Breast epithelium (tissue), 3 donors: ENCODE measurements at regions not wholly inside any gene's neighbourhood (a gene's known extent, or its start where the extent isn't known, plus 50 kb on each side); places are given as distances from the start of the nearest gene placed in this dataset.

Source experiments
- CTCF ChIP-seq, 3 donors: fragments of 450-650 bp; IDR thresholded peaks; one replicate each; pipeline ENCODE4 v1.5.1; 2016 to 2017; ENCODE audit warnings: antibody characterized with exemption in 3 of 3, mild to moderate bottlenecking in 3 of 3, moderate library complexity in 3 of 3
- POLR2A ChIP-seq: fragments of 450-650 bp; IDR thresholded peaks from one replicate; pipeline ENCODE4 v1.6.1; 2016; ENCODE audit warnings: antibody characterized with exemption, mild to moderate bottlenecking, moderate library complexity
- POLR2AphosphoS5 ChIP-seq, 3 donors: sonication (generic); formaldehyde crosslinking; IDR thresholded peaks; one replicate each; pipeline ENCODE4 v1.6.1; 2017; ENCODE audit warnings: antibody characterized with exemption in 3 of 3

GRCh38 chr11:128171506-128171905 is 415.9 kb downstream of the ETS1 start:
- no peak for TF ChIP-seq CTCF (IDR thresholded peaks at IDR 0.05)
- TF ChIP-seq POLR2A = no peak
- TF ChIP-seq POLR2AphosphoS5 (IDR thresholded peaks at IDR 0.05) = no peak
